ENCODE measurements at regions not wholly inside any gene's neighbourhood (a gene's known extent, or its start where the extent isn't known, plus 50 kb on each side); places are given as distances from the start of the nearest gene placed in this dataset.

DNA sequence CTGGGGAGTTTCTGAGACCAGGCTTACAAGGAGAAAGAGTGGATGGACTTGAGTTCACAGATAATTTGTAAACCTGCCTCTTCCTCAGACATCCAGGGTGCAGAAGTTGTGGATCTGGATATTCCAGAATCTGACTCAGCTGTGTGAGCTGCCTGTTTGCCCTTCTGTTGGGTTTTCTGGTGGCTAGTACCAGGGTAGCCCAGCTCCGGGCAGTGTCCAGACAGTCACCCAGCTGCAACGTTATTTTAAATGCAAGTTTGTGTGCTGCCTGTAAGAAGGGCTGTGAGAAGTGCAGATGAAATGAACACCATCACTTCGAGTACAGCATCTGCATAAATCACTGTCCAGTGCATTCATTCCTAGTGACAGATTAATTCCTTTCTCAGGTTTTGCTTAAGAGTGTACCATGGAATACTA lies 1053.0 kb downstream of the TUSC7 start:
- DNase-seq (ENCODE audit: low read depth): no peak

DNA sequence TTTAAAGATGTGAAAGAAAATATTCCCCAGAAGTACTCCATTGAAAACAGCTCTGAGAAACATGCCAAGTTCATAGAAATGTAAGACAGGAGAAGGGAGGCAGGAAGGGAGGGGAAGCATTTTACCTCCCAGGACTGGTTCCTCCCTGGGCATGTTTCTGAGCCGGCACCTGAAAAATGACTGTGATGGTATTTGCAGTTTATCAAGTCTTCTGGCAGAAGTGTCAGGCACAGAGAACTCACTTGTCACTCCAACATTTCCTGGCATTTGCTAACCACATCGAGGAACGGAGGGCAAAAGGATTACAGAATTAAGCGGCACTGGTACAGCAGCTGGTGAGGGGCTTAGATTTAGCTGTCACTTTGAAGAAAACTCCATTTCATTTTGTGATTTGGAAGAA lies 1054.0 kb downstream of the TUSC7 start:
- no peak for DNase-seq (ENCODE audit: low read depth)

GRCh38 chr3:117768581-117768980 lies 1059.0 kb downstream of the TUSC7 start:
- DNase-seq (ENCODE audit: low read depth): no peak

DNA sequence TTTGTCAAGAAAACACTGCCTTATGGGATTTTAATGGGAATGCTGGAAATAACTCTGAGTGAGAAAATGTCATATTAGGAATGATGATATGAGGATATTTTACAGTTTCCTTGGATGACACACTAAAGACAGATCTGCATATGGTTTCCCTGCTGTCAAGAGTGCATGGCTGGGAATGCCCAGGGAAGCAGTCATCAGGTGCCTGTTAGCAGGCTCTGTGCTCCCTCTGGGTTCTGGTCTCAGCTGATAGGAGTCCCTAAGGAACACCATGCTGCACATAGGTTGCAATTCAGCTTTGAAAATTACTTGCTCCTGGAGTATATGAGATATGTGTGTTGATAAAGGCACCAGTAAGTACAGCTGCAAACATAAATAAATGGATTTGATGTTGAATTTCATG lies 1064.6 kb downstream of the TUSC7 start:
- no peak for DNase-seq (ENCODE audit: low read depth)

GRCh38 chr3:117786349-117786748 lies 1076.8 kb downstream of the TUSC7 start:
- no peak for DNase-seq (ENCODE audit: low read depth)

DNA sequence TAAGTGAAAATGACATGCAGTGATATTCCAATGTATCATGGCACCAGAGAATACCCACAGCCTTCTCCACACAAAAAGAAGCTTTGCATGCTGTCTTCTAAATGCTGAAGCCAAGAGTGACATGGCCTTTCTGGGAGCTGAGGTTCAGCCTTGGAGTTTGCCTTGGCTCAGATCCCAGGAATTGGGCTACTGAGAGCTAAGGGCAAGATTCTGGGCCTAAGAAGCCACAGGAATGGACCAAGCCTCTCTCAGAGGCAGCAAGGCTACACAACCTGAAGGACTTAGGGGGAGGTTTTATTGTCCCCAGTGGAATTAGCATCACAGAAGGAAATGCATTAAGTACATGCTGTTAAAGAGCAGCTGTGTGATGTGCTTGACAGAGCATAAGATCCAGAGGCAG lies 1078.5 kb downstream of the TUSC7 start:
- DNase-seq (ENCODE audit: low read depth): peak; percentile 48

DNA sequence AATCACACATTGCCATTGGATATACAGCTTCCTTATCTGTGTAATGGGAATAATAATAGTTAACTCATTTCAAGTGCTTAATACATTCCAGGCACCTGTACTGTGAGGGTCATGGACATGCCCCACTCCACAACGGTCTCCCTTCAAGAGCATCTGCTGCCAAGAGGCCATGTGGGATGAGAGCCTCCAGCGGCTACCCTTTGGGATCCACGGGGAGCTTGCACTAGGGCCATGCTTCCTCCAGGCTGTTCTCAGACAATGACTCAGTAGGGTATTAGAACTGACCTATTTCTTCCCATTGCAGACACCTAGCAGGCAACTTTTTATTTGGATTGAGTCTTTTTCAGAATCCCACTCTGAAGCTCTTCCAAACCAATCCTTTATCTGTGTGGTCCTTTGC lies 1078.9 kb downstream of the TUSC7 start:
- no peak for DNase-seq (ENCODE audit: low read depth)

DNA sequence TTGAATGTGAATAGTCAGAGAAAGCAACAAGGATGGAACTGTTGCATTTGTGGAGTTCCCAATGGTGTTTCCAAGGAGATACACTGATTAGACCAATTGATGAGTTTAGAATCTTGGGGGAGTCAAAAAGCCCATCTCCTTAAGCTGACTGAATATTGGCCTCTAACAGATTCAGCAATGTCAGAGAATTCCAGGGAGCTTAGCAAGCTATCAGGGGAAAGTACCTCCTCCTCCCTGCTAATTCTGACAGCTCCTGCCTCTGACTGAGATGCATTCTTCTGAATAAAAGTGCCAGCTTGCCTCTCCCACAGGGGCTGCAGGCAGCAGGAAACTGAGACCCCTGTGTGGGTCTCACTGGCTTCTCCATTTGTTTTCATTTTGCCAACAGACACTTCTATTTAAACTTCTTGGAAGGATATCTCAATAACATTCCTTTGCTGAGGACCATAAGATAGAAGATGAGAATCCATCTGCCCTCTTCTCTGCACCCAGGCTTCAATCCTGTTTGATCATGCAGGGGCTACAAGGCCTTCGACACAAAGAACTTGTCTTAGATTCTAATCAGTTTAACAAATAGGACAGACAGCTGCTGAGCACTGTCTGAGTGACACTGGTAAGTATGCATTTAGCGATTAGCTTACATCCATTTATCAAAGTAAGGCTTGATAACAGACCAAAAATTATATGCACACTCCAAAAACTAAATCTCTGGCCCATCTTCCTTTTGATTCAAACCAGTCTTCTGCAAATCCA lies 1080.8 kb downstream of the TUSC7 start:
- DNase-seq (ENCODE audit: low read depth): no peak

GRCh38 chr3:117793622-117794265 lies 1084.2 kb downstream of the TUSC7 start:
- no peak for DNase-seq (ENCODE audit: low read depth)

- DNase-seq (ENCODE audit: low read depth): no peak
Measured at GRCh38 chr3:117798221-117798620, 1088.6 kb downstream of the TUSC7 start.

- DNase-seq (ENCODE audit: low read depth): no peak
Measured at GRCh38 chr3:117798687-117799386, 1089.3 kb downstream of the TUSC7 start.

DNA sequence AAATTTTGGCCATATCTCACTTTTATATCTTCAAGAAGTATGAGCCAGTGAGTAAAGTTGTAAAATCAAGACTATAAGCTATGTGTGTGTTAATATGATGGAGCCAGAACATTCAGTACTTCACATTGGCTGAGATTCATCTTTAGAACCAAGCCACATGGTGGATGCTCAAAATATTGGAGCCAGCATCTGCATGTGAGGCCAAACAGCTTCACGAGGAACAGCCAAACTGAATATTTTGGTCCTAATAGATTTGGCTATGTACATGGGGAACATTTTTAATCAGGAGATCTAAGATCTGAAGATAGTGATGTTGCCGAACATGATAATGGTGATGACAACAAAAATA lies 1089.8 kb downstream of the TUSC7 start:
- no peak for DNase-seq (ENCODE audit: low read depth)

DNA sequence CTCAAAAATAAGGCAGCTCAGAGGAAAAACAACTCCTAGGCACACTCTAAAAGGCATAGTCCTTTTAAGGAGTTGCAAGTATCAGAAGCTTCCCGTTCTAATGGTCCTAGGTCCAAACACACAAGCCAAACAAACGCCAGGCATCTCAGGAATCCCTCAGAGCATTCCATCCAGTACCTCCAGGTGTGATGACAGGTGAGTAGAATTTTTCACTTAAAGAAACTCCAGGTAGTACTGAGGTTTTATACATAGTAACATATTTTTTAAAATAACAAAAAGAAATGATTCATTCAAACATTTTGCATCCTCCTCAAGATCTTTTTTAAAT lies 1092.3 kb downstream of the TUSC7 start:
- no peak for DNase-seq (ENCODE audit: low read depth)

GRCh38 chr3:117809186-117810081 lies 1099.9 kb downstream of the TUSC7 start:
- no peak for DNase-seq (ENCODE audit: low read depth)

DNA sequence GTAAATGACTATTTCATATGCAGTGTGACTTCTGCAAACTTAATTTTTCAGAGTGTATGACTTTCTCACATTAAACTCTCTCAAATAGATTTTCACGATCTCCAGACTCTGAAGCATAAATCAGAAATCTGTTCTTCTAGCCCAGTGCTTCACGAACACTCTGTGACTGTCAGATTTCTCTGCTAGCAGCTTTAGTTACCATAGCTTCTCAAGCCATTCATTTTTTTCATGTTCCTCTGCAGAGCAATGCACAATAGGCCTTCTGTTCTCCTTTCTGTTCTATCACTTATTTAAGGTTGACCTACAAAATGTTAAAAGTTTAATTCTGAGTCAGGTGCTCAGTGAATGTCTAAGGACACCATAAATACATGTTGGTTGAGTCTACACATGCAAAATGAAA lies 1102.2 kb downstream of the TUSC7 start:
- DNase-seq (ENCODE audit: low read depth): no peak

GRCh38 chr3:117814975-117815374 lies 1105.4 kb downstream of the TUSC7 start:
- no peak for DNase-seq (ENCODE audit: low read depth)

DNA sequence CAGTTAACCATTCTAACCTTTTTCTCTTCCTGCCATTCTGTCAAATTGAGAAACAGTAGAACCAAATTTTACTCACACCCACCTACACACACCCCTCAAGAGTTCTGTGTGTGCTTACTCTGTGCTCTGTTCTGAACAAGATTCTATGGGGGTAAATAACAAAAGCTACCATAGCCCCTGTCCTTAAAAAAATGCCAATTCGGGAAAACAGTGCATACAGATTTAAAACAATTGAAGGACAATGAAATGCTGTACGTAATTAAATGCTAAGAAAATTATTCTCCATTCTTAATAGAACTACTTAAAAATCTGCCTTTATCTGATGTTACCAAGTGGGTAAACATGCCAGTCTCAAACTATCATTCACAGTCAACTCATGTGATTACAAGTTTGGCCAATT lies 1107.5 kb downstream of the TUSC7 start:
- no peak for DNase-seq (ENCODE audit: low read depth)

GRCh38 chr3:117818592-117818991 lies 1109.0 kb downstream of the TUSC7 start:
- DNase-seq (ENCODE audit: low read depth): no peak

DNA sequence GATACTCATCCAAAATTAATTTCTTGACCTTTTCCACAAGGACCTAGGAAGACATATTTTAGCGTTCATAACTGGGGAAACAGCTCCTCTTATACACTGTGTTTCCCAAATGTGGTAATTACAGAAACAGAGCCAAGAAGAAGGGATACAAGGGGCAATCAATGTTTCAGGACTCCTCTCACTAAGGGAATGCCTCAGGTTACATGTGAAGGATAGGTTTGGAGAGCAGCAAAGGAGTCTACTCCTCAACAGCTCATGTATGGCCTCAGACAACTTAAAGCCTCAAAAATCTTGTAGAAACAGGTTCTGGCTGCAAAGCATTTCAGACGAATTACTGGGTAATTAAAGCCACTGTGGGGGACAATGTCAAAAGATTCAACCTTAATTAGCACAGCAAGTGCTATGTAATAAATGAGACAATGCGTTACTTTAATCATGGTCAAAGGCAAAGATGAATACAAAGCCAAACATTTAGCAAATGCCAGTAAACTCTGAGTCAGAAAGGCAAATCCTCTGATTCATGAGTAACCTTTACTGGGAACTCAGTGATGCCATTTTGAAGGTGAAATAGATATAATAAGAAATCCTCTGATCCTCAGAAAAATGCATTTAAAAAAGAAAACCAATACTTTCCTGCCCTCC lies 1111.2 kb downstream of the TUSC7 start:
- DNase-seq (ENCODE audit: low read depth): no peak

DNA sequence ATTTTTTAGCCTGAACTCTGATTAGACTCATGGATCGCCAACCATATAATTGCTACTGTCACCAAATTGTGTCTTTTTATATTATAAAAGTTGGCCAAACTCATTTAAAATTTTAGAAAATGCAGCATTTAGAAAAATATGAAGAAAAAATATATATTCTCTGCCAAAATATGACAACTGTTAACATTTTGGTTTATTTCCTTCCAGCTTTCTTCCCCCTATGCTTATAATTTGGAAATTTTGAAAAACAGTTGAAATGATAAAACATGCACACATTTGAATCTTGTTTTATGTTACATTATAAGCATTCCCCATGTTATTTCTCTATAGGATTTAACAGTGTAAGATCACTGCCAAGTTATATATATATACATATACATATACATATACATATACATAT lies 1112.8 kb downstream of the TUSC7 start:
- no peak for DNase-seq (ENCODE audit: low read depth)

DNA sequence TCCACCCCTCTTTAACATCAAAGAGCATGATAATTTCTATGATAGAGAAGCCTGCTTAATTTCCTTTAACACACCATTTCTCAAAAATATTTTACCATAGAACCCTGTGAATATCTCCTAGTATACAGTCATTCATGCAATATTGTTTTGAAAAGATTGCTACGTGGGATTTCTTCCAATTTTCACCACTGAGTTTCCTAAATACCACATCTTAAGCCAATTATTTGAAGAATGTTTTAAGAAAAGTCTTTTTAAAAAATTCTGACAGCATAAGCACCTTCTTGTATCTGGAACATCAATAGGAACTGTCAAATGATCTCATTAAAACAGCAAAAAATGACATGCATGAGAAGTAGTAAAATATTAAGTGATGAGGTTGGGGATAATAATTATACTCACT lies 1126.7 kb downstream of the TUSC7 start:
- DNase-seq (ENCODE audit: low read depth): no peak

- DNase-seq (ENCODE audit: low read depth): no peak
Measured at GRCh38 chr3:117837391-117837790, 1127.8 kb downstream of the TUSC7 start.

All from GM04504 (cell line).